GM19395 (cell line): ENCODE measurements at regions not wholly inside any gene's neighbourhood (a gene's known extent, or its start where the extent isn't known, plus 50 kb on each side); places are given as distances from the start of the nearest gene placed in this dataset.
A peak's percentile ranks its signal among the peaks of the same experiment; 100 is the strongest.

ENCODE experiments used
- ATAC-seq: cut with Tn5 transposase; IDR thresholded peaks from one replicate; pipeline ENCODE4 v1.9.1; 2021; ENCODE audit warnings: mild to moderate bottlenecking, moderate library complexity; ENCODE audit not compliant: unreplicated experiment

GRCh38 chr13:30844548-30845296 is 61.3 kb upstream of the MEDAG start:
- no peak for ATAC-seq

- ATAC-seq: no peak
Measured at GRCh38 chr13:30845297-30846214, 60.5 kb upstream of the MEDAG start.

DNA sequence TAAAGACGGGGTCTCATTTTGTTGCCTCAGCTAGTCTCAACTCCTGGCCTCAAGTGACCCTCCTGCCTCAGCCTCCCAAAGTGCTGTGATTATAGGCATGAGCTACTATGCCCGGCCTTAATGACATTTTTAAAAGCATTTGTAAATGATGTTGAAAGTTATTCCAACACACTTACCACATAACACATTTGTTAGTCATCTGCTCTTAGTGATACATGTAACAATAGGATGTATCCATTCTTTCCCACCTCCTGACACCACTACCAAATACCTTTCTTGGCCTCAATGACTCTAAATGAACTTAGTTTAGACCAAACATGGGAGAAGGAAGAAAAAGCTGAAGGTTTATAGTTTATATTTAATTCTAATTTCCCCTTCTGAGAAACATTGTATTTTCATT is 59.8 kb upstream of the MEDAG start:
- ATAC-seq: no peak

DNA sequence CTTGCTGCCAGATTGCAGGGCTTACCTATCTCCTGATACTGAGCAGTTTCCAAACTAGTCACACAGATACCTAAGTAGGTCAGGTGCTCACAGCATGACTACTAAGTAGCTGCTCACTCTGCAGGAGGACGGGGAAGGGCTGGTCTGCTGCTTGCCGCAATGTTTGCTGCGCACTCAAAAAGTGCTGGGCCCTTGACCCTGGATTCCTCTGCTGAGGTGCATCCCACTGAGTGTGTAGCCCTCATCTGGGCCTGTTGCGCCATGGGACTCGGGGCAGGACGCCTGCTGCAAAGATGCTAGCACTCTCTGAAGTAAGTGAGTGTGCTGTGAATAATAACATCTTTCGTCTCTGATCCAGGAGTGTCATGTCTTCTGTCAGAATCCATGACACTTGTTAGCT is 59.2 kb upstream of the MEDAG start:
- no peak for ATAC-seq

DNA sequence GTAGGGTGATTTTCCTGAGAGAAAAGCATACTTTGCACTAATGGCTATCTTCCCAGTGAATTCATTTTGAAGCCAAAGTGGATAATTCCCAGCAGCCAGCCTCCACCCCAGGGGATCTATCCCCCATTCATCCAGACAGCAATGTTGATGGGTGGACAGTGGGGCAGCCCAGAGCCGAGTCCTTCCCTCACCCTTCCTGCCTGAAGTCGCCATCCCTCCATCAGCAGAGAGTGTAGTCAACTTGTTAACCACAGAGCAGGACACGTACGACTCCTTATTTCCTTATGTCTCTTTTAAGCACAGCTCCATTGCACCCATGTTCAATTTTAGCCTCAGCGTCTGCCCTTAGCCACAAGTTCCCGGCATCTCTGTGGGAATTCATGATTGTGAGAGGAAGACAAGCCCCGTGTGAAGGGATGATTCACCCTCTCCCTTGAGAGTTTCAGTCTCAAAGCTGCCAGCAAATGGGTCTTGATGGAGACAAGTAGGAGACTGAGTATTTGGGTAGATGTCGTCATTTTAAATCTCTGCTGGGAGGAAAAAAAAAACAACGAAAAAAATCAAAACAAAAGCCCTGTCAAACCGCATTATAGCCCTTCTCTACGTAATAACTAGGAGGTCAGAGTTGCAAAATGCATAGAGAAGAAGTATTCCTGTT is 58.3 kb upstream of the MEDAG start:
- no peak for ATAC-seq

GRCh38 chr13:30848332-30849027 is 57.6 kb upstream of the MEDAG start:
- no peak for ATAC-seq

DNA sequence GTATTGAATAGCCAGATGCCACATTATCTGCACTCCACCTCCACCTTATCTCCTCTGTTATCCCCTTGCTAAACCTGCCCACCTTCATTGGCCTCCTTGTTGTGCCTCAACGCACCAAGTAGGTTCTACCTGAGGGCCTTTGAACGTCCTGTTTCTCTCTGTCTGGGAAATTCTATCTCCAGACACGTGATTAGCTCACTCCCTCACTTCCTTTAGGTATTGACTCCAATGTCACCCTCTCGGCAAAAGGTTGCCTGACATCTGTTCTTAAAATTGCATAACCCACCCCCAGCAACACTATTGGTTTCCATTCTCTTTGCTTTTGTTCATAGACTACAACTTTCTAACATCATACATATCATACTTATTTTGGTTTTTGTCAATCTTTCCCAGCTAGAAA is 56.5 kb upstream of the MEDAG start:
- ATAC-seq: no peak

- no peak for ATAC-seq
Measured at GRCh38 chr13:30850204-30850866, 55.7 kb upstream of the MEDAG start.

DNA sequence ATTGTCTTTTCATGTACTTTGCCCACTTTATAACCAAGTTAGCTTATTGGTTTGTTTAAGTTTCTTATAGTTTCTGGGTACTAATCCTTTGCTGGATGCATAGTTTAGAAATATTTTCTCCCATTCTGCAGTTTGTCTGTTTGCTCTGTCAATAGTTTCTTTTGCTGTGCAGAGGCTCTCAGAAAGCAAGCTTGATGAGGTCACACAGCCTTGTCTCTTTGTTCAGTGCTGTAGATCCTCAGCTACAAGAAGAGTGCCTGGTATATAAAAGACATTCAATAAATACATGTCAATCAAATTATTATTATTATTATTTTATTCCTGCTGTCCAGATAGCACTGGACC is 55.2 kb upstream of the MEDAG start:
- no peak for ATAC-seq

DNA sequence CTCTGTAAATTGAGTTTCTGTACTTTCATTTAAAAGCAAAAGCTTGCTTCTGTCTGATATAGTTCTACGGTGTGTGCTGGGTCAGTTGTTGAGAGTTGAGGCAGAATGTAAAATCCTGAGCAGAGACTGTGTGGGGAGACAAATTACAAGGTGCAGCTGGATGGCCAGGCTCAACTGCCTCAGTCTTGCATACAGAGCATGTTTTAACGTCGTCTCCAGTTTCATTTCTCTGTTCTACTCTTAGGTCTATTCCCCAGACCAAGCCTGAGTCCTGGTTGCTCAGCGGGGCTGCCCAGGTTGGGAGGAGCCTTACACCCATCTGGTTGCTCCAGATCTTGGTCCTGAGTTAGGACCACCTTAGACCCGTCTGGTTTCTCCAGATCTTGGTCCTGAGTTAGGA is 54.4 kb upstream of the MEDAG start:
- ATAC-seq: peak; percentile 84

- no peak for ATAC-seq
Measured at GRCh38 chr13:30855569-30855968, 50.5 kb upstream of the MEDAG start.

GRCh38 chr13:30856005-30856790 is 49.9 kb upstream of the MEDAG start:
- ATAC-seq: no peak
